Lower lobe of right lung (tissue), 2 donors: ENCODE measurements at regions not wholly inside any gene's neighbourhood (a gene's known extent, or its start where the extent isn't known, plus 50 kb on each side); places are given as distances from the start of the nearest gene placed in this dataset.

Experiments
- ATAC-seq, 2 donors: fragments of 200-7000 bp; cut with Tn5 transposase; one replicate each; pipeline ENCODE4 v1.9.1; 2020 to 2022; ENCODE audit warnings: mild to moderate bottlenecking in 2 of 2, moderate library complexity in 2 of 2
- DNase-seq: peaks from one replicate; pipeline ENCODE4 v3.0.0-alpha.2; 2020
- H3K27ac ChIP-seq: fragments of 200-600 bp; one replicate; pipeline ENCODE4 v1.8.0; 2022
- H3K27me3 ChIP-seq: fragments of 200-600 bp; one replicate; pipeline ENCODE4 v1.8.0; 2022; ENCODE audit warnings: low read depth
- H3K36me3 ChIP-seq: fragments of 200-600 bp; one replicate; pipeline ENCODE4 v1.8.0; 2022; ENCODE audit warnings: mild to moderate bottlenecking
- H3K4me1 ChIP-seq: fragments of 200-600 bp; one replicate; pipeline ENCODE4 v1.8.0; 2022
- H3K4me3 ChIP-seq: fragments of 200-600 bp; one replicate; pipeline ENCODE4 v1.8.0; 2022; ENCODE audit warnings: mild to moderate bottlenecking
- H3K9me3 ChIP-seq: fragments of 200-600 bp; one replicate; pipeline ENCODE4 v1.8.0; 2022
- intact Hi-C: fragments of 100-400 bp; cut with DNase I; formaldehyde crosslinking; loops from one replicate; pipeline ENCODE4 v1.11.0; 2022
- TF ChIP-seq, protein P1 (sequence below): fragments of 200-600 bp; IDR thresholded peaks from one replicate; pipeline ENCODE4 v1.8.0; 2022; ENCODE audit warnings: antibody characterized with exemption, mild to moderate bottlenecking
- donor health status: DM: no; HTN: yes; CAD: no; lungs with severe emphysema.

DNA sequence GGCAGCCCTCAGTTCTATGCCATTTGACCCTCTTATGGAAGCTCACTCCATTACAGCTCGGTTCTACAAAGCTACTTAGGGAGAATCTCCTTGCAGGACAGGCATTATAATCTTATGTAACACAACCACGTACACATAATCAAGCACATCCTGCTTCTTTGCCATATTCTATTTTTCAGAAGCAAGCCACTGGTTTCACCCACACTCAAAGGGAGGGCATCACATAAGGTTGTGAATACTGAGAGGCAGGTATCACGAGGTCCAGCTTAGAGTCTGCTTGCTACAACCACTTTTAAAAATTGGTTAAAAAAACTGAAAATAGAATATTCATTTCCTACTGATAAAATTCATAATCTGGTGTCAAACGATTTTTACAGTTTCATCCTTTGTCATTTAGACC lies 589.2 kb downstream of the SLC16A7 start:
- Histone ChIP-seq H3K4me1 (no peaks in the 10 kb centered on the region), H3K4me3 (no peak overlapping the region), H3K27ac (no peak overlapping the region), H3K27me3 (no peaks in the 10 kb centered on the region), H3K36me3 (no peaks in the 10 kb centered on the region), H3K9me3 (no peaks in the 10 kb centered on the region)
- no peak for ATAC-seq
- TF ChIP-seq, protein P1, sequence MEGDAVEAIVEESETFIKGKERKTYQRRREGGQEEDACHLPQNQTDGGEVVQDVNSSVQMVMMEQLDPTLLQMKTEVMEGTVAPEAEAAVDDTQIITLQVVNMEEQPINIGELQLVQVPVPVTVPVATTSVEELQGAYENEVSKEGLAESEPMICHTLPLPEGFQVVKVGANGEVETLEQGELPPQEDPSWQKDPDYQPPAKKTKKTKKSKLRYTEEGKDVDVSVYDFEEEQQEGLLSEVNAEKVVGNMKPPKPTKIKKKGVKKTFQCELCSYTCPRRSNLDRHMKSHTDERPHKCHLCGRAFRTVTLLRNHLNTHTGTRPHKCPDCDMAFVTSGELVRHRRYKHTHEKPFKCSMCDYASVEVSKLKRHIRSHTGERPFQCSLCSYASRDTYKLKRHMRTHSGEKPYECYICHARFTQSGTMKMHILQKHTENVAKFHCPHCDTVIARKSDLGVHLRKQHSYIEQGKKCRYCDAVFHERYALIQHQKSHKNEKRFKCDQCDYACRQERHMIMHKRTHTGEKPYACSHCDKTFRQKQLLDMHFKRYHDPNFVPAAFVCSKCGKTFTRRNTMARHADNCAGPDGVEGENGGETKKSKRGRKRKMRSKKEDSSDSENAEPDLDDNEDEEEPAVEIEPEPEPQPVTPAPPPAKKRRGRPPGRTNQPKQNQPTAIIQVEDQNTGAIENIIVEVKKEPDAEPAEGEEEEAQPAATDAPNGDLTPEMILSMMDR: no peak
- DNase-seq: no peak
- intact Hi-C loops: no loop called here

DNA sequence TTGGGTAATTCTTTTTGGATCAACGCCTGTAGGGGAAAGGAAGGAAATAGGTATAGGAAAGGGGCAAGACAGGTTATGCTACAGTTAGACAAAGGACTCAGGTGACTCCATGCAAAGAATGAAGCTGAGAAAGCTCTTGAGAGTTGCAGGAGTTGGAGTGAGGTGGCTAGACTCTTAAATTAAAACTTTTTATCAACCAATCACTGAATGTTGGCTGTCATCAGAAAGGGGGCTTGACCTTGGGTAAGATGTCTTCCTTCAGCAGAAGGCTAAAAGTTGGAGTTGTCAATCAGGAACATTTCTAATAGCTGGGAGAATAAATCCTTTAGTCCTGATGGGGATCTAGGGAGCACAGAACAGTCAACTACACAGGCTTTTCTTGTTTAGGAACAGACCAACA lies 595.4 kb downstream of the SLC16A7 start:
- no peaks in the 10 kb centered on the region for H3K36me3 ChIP-seq
- no peak for DNase-seq
- H3K4me3 ChIP-seq: no peak overlapping the region
- no peaks in the 10 kb centered on the region for H3K27me3 ChIP-seq
- intact Hi-C loops: no loop called here
- no peak for ATAC-seq
- no peaks in the 10 kb centered on the region for H3K9me3 ChIP-seq
- TF ChIP-seq, protein P1: no peak
- no peak overlapping the region for H3K27ac ChIP-seq
- no peaks in the 10 kb centered on the region for H3K4me1 ChIP-seq

DNA sequence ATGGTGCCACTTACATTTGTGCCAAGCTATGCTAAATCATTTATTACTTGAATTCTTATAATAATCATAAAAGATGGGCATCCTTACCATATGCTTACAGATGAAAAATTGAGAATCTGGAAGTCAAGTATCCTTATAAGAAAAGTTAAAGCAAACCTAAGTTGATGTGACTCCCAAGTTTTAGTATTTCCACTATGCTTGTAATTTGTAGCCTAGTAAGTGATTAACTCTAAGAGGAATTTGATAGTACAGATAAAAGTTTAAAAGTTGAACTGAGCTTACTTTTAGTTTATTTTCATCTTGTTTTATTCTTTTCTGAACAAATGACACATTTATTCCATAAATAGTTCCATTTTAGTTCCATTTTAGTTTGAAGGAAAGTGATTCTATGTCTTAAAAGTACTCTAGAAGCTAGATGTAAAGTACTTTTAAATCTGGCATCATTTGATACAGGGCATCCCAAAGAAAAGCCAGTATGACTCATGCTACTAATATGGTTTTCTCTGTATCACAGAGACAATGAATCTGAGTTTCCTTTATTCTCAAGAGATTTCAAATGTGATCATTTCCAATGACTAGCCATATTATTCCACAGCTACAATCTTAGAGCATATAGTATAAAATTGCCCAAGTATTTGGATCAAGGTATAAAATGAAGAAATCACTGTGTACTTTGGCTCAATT lies 596.0 kb downstream of the SLC16A7 start:
- intact Hi-C loops: no loop called here
- no peaks in the 10 kb centered on the region for H3K4me1 ChIP-seq
- TF ChIP-seq, protein P1: no peak
- H3K27me3 ChIP-seq: no peaks in the 10 kb centered on the region
- H3K36me3 ChIP-seq: no peaks in the 10 kb centered on the region
- no peak overlapping the region for H3K27ac ChIP-seq
- no peak for DNase-seq
- no peaks in the 10 kb centered on the region for H3K9me3 ChIP-seq
- no peak for ATAC-seq
- H3K4me3 ChIP-seq: no peak overlapping the region

DNA sequence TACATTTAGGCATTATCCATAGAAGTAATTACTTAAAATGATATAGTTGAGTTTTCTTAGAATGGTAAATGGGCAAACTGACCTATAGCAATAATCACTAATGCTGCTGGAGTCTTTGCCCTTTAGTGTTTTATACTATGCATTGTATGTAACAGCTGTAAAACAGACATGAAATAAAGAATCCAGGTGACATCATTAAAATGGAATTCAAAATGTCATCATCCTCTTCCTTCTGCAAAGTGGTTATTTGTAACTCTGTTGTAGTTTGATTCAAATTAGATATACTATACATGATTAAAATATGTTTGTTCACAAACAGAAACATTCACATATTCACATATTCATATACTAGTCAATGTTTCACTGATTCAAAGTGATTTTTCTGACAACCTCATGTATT lies 598.8 kb downstream of the SLC16A7 start:
- ATAC-seq: no peak
- intact Hi-C loops: no loop called here

DNA sequence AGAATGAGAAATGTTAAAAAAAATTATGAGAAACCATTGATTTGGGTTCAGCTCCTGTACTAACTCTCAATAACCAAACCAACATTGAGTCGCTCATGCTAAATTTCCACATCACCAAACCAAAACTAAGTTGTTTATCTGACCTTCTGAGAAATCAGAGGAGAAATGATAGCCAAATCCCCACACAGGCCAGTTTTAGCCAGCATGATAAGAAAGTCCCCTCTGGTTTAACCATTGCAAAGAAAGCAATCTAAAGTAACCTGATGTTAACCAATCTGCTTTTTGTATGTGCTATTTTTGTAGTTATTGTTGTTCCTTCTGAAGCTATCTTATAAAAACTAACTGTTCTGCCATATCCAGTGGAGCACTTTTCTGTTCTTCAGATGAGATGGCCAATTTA lies 599.7 kb downstream of the SLC16A7 start:
- no peaks in the 10 kb centered on the region for H3K27me3 ChIP-seq
- DNase-seq (no peak), ATAC-seq (no peak)
- no peak overlapping the region for H3K27ac ChIP-seq
- H3K4me3 ChIP-seq: no peak overlapping the region
- H3K9me3 ChIP-seq: no peaks in the 10 kb centered on the region
- TF ChIP-seq, protein P1: no peak
- H3K4me1 ChIP-seq: no peaks in the 10 kb centered on the region
- intact Hi-C loops: no loop called here
- H3K36me3 ChIP-seq: no peaks in the 10 kb centered on the region

More for the DNA sequence above, 598.8 kb downstream of the SLC16A7 start:
- DNase-seq: no peak
- TF ChIP-seq, protein P1: no peak
- Histone ChIP-seq H3K27me3 (no peaks in the 10 kb centered on the region), H3K4me1 (no peaks in the 10 kb centered on the region), H3K27ac (no peak overlapping the region), H3K9me3 (no peaks in the 10 kb centered on the region), H3K4me3 (no peak overlapping the region), H3K36me3 (no peaks in the 10 kb centered on the region)
